ENCODE measurements at regions not wholly inside any gene's neighbourhood (a gene's known extent, or its start where the extent isn't known, plus 50 kb on each side); places are given as distances from the start of the nearest gene placed in this dataset.
"Not testable (repeated sequence)": the region's sequence is repeated elsewhere in the genome, so short reads cannot be mapped to it uniquely, and the experiment has no call there.

- DNase-seq: no peak
These were observed 176.0 kb downstream of the MSX2 start for GRCh38 chr5:174900240-174900865.

DNA sequence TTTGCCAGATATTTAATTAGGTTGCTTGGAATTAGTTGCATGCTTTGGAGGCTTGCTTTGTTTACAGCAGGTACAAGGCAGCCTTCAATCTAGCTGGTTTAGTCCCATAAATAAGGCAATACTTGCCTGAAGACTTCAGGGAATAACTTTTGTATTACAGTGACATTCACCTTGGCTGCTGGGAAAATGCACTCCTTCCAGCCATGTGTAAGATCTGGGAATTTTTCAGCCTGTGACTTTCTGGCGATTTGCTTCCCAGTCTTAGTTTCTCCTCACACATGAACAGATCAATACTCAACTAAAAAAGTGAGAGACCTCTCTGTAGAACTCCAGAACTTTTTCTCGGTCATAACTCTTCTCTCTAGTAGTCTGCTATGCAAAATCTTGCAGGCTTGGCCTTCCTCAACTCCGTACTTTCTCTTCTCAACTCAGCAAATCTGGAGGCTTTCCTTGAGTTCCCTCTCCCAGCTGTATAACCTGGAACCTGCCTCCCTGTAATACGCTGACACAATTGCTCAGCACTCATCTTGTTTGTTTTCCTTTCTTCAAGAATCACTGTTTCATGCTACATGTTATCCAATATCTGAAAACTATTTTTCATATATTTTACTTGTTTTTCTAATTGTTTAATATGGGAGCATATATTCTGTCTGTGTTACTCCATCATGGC is 173.0 kb downstream of the MSX2 start:
- DNase-seq: no peak

GRCh38 chr5:174895360-174895759 is 171.0 kb downstream of the MSX2 start:
- DNase-seq: no peak

DNA sequence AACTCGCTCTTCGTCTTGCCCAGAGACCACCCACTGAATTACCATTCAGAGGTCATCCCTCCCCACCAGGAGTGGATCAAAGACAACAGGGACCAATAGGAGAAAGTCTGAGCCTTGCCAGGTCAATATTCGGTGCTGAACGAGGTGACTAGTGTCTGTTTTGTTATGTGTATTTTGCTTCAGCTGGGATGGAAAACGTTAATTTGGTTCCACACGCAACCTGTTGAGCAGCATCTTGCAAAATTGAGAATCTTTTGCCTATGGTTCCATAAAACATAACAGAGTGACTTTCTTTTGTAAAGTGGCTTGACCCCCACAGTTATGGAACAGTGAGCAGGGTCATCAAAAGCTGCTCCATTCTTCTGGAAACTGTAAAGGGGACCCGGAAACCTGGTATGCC is 168.4 kb downstream of the MSX2 start:
- DNase-seq: no peak

DNA sequence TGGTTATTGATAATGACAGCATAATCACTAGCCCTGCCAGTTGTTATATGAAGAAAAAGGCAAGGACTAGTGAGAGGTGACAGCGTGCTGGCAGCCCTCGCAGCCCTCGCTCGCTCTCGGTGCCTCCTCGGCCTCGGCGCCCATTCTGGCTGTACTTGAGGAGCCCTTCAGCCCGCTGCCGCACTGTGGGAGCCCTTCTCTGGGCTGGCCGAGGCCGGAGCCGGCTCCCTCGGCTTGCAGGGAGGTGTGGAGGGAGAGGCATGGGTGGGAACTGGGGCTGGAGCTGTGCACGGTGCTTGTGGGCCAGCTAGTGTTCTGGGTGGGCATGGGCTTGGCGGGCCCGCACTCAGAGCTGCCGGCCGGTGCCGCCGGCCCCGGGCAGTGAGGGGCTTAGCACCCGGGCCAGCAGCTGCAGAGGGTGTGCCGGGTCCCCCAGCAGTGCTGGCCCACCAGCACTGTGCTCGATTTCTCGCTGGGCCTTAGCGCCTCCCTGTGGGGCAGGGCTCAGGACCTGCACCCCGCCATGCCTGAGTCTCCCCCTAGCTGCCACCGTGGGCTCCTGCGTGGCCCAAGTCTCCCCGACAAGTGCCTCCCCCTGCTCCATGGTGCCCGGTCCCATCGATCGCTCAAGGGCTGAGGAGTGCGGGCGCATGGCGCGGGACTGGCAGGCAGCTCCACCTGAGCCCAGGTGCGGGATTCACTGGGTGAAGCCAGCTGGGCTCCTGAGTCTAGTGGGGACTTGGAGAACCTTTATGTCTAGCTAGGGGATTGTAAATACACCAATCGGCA is 156.2 kb downstream of the MSX2 start:
- not testable (repeated sequence) for DNase-seq

DNA sequence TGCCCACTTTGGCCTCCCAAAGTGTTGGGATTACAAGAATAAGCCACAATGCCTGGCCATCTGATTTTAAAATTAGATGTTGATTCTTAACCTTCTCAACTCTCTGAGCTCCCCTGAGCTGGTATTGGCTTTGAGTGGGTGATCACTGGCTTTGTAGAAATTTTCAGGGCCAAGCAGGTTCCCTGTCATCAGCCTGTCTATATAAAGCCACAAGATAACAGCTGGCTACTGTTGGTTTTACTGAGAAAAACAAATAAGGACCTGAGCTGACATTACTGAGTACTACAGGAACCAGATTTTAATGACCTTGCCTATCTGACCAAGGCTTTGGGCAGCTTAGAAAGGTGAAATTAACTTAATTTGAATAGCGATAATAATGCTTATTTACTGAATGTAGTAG is 153.6 kb downstream of the MSX2 start:
- no peak for DNase-seq

DNA sequence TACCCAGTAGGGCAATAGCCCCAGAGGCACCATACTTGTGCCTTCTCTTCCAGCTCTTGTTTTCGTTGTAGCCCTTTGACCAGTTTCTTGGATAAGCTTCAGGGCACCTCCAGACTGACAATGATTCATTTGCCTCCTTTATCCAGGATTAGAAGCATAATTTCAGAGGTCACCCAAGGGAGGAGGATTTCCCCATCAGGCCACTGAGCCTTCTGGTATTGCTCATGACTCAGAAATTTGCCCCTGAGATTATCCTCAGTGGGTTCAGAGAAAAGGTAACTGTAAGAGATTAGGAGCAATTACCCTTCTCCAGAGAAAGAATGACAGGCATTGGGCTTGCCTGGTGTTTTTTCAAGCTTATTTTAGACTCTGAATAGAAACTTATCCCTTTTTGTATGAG is 147.9 kb downstream of the MSX2 start:
- DNase-seq: no peak

DNA sequence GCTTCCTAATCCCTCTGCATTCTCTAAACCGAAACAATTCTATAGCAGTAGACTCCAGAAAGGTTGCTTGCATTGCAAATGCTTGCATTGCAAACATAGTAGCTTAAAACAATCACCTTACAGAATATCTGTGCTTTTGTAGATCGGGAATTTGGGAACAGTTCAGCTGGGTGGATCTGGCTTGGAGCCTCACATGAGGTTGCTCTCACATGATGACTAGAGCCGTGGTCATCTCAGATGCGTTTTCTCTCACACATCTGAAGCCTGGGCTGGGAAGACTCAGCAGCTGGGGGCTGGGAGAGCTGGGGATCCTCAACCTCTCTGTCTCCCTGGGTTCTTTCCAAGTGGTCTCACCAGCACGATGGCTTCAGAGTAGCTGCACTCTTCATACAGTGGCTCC is 127.8 kb downstream of the MSX2 start:
- no peak for DNase-seq

GRCh38 chr5:174850565-174851169 is 126.3 kb downstream of the MSX2 start:
- DNase-seq: no peak

- no peak for DNase-seq
These were observed 125.0 kb downstream of the MSX2 start for GRCh38 chr5:174849426-174849825.

- DNase-seq: no peak
These were observed 120.6 kb downstream of the MSX2 start for GRCh38 chr5:174844971-174845370.

- no peak for DNase-seq
These were observed 119.2 kb downstream of the MSX2 start for GRCh38 chr5:174843263-174844250.

- DNase-seq: no peak
These were observed 116.1 kb downstream of the MSX2 start for GRCh38 chr5:174840435-174840834.

DNA sequence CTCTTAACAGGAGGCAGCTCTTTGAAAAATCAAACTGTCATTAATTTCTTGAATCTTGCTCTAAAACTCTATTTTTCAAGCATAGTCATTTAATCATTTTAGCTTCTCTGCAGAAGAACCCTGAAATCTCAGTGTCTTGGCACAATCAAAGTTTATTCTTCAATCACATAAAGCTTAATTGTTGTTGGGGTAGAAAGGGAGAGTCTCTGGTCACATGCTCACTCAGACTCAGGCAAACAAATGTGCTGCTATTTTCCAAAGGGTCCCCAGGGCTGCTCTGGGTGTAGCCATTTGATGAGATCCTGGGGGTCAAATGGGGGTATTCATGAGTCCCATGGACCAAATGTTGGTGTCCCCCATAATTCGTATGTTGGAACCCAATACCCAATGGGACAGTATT is 114.8 kb downstream of the MSX2 start:
- DNase-seq: no peak

DNA sequence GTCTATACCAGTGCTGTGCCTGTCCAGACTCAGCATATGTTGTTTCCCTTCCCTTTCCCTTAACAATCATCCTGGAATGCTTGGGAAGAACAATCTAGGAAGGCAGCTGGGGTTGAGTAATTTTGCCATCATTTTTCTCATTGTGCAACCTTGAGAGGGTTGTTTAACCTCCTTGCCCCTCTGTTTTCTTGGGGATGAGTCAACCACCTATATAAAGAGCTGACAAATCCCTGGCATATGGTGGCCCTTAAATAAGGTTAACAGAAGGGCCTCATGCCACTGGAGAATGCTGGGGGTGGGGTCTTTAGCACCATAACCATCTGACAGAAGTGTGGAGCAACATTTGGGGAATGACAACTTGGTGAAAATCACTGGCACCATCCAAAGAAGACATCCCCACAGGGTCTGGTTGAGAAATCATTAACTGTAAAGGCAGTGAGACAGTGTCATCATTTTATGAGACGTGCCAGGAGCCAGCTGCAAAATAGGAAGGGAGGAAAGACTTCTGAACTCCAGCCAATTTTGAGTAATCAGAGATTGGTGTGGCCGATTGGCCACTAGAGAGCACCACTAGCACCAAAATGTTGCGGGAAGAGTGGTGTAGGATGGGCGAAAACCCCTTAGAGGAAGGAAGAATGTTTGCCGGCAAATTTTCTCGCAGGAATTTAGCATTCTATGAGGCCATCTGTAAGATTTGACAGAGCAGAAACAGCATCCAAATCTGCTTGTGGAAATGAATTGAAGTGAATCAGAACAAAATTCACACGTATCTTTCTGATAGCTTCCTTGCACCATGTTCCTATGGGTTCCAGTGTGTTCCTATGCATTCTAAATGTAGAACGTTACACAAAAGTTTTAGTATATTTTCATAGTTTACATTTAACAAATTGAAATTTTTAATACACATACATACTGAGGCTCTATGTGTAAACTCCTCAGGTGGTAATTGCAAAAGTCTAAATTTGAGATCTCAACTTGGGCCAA is 113.8 kb downstream of the MSX2 start:
- no peak for DNase-seq

- DNase-seq: no peak
These were observed 109.7 kb downstream of the MSX2 start for GRCh38 chr5:174834081-174834480.

GRCh38 chr5:174832811-174833210 is 108.4 kb downstream of the MSX2 start:
- no peak for DNase-seq

DNA sequence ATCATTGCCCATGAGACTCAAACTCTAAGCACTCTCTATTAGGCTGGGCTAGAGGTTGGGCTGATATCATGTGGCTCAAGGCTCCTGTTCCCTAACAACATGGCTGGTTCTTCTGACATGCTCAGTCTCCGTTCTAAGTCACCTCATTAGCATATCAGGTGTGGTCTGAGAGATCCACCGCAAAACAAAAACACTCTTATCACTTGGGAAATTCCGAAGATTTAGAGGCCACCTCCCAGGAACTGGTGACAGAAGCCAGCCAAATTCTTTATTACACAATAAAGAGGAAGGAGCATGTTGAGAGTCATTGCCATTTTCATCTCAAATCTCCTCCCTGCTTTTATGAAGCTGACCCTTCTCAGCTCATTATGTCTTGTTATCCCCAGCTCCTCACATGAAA is 107.6 kb downstream of the MSX2 start:
- no peak for DNase-seq

GRCh38 chr5:174831031-174831660 is 106.8 kb downstream of the MSX2 start:
- DNase-seq: no peak

GRCh38 chr5:174829511-174829864 is 105.1 kb downstream of the MSX2 start:
- DNase-seq: no peak
